Brain microvascular endothelial cell (primary cell): ENCODE measurements at regions not wholly inside any gene's neighbourhood (a gene's known extent, or its start where the extent isn't known, plus 50 kb on each side); places are given as distances from the start of the nearest gene placed in this dataset.
A peak's percentile ranks its signal among the peaks of the same experiment; 100 is the strongest.
"Not testable (repeated sequence)": the region's sequence is repeated elsewhere in the genome, so short reads cannot be mapped to it uniquely, and the experiment has no call there.

ENCODE experiments used
- DNase-seq: peaks from one replicate; pipeline ENCODE4 v3.0.0-alpha.2; 2020
- H3K27ac ChIP-seq: fragments of 250-450 bp; sonication (Bioruptor Pico); 2 replicates; pipeline ENCODE4 v1.5.1; 2020; ENCODE audit warnings: mild to moderate bottlenecking, moderate library complexity
- H3K27me3 ChIP-seq: fragments of 250-450 bp; sonication (Bioruptor Pico); replicated peaks from 2 replicates; pipeline ENCODE4 v1.5.1; 2020; ENCODE audit warnings: mild to moderate bottlenecking
- H3K36me3 ChIP-seq: fragments of 250-450 bp; sonication (Bioruptor Pico); replicated peaks from 2 replicates; pipeline ENCODE4 v1.5.1; 2020; ENCODE audit warnings: mild to moderate bottlenecking
- H3K4me3 ChIP-seq: 2 replicates; pipeline ENCODE4 v1.5.1; 2011; ENCODE audit warnings: low read depth, mild to moderate bottlenecking, control low read depth, low read length, moderate library complexity
- CTCF ChIP-seq: IDR thresholded peaks from 2 replicates; pipeline ENCODE4 v1.5.1; 2011; ENCODE audit warnings: low read depth, mild to moderate bottlenecking, moderate library complexity, low read length, control low read depth, inconsistent platforms; ENCODE audit errors: missing control alignments
- in situ Hi-C: cut with HindIII; loops from 2 replicates; pipeline ENCODE4 v1.10.0; 2017; ENCODE audit warnings: low sequenced_read_pairs, low pct_ligation_motif_present

DNA sequence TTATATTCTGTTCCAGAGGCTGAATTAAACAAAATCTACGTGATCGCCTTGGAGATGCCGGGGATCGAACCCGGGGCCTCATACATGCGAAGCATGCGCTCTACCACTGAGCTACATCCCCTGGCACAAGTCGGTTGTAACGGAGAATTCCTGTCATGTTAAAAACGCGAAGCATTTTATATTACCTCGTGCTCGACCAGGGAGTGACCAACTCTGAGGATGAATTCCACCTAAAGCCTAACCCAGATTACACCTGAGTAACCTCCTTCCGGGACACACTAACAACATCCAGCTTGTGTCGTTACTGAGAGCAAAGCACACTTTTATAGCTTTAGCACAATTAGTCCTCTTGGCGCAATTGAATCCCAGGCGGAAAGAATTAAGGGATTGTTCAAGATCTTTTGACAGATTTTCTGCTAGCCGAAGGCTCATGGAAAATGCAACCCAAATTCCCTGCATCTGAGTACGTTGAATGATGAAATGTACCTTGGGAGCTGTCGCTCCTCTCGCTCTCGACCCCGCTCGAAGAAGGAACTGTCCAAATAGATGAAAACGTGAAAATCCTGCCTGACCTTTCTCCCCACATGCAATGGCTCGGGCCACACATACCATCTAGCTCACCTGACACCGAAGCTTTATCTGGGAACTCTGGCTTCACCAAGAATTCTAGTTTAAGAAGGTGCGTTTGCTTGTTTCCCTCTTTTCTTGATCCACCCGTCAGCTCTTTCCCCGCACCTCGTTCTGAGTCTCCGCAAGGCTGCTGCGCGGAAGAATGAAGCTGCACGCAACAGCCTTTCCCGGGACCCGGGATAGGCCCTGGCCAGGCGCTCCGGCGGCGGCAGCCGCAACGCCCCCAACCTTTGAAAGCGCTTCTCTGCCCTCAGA, 148.3 kb downstream of the GPX5 start:
- peak; percentile 78 for DNase-seq

GRCh38 chr6:28675600-28675999, 149.9 kb downstream of the GPX5 start:
- H3K27me3 ChIP-seq: peaks cover 2% of the 10 kb centered on the region
- no peak overlapping the region for H3K27ac ChIP-seq
- in situ Hi-C loops: no loop called here

More for the DNA sequence above, 148.3 kb downstream of the GPX5 start:
- in situ Hi-C loops: no loop called here
- H3K27me3 ChIP-seq: peaks cover 2% of the 10 kb centered on the region
- no peak overlapping the region for H3K27ac ChIP-seq
- no peaks in the 10 kb centered on the region for H3K36me3 ChIP-seq
- peak; percentile 0 for TF ChIP-seq CTCF
- peak overlapping the region; percentile 65 for H3K4me3 ChIP-seq

GRCh38 chr6:28682542-28682941, 156.9 kb downstream of the GPX5 start:
- DNase-seq: no peak
- Histone ChIP-seq H3K27me3 (peaks cover 7% of the 10 kb centered on the region), H3K36me3 (no peaks in the 10 kb centered on the region), H3K4me3 (no peak overlapping the region), H3K27ac (no peak overlapping the region)
- in situ Hi-C loops: no loop called here
- TF ChIP-seq CTCF: no peak

More at GRCh38 chr6:28675600-28675999, 149.9 kb downstream of the GPX5 start:
- Histone ChIP-seq H3K36me3 (no peaks in the 10 kb centered on the region), H3K4me3 (no peak overlapping the region)
- no peak for DNase-seq
- TF ChIP-seq CTCF: no peak

DNA sequence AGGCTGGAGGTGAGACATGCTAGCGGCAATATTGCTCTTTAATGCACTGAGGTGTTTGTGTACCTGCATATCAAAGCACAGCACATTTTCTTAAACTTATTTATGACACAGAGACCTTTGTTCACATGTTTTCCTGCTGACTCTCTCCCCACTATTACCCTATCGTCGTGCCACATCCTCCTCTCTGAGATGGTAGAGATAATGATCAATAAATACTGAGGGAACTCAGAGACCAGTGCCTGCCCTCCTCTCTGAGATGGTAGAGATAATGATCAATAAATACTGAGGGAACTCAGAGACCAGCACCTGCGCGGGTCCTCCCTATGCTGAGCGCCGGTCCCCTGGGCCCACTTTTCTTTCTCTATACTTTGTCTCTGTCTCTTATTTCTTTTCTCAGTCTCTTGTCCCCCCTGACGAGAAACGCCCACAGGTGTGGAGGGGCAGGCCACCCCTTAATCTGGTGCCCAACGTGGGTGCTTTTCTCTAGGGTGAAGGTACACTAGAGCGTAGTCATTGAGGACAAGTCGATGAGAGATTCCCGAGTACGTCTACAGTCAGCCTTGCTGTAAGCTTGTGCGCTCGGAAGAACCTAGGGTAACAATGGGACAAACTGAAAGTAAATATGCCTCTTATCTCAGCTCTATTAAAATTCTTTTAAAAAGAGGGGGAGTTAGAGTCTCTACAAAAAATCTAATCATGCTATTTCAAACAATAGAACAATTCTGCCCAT, 157.4 kb downstream of the GPX5 start:
- H3K27me3 ChIP-seq, H3K36me3 ChIP-seq, DNase-seq, H3K27ac ChIP-seq, H3K4me3 ChIP-seq, in situ Hi-C loops: not testable (repeated sequence)

GRCh38 chr6:28683945-28684538, 158.4 kb downstream of the GPX5 start:
- in situ Hi-C loops: no loop called here
- H3K4me3 ChIP-seq: no peak overlapping the region
- DNase-seq: no peak
- no peaks in the 10 kb centered on the region for H3K36me3 ChIP-seq
- TF ChIP-seq CTCF: peak; percentile 66
- peaks cover 5% of the 10 kb centered on the region for H3K27me3 ChIP-seq
- no peak overlapping the region for H3K27ac ChIP-seq

DNA sequence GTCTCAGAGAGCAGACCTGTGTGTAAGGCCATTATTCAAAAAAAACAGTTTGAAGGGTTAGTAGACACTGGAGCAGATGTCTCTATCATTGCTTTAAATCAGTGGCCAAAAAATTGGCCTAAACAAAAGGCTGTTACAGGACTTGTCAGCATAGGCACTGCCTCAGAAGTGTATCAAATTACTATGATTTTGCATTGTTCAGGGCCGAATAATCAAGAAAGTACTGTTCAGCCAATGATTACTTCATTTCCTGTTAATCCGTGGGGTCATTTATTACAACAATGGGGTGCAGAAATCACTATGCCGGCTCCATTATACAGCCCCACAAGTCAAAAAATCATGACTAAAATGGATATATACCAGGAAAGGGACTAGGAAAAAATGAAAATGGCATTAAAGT, 160.3 kb downstream of the GPX5 start:
- H3K27me3 ChIP-seq, in situ Hi-C loops, H3K27ac ChIP-seq, H3K36me3 ChIP-seq, DNase-seq: not testable (repeated sequence)
- peak overlapping the region; percentile 22 for H3K4me3 ChIP-seq
